Trophoblast cell (in vitro differentiated cells and primary cell): ENCODE measurements at regions not wholly inside any gene's neighbourhood (a gene's known extent, or its start where the extent isn't known, plus 50 kb on each side); places are given as distances from the start of the nearest gene placed in this dataset.

ENCODE experiments used
- DNase-seq, 2 donors: peaks; one replicate each; pipeline ENCODE4 v3.0.0-alpha.2; 2016
- H2AFZ ChIP-seq: 2 replicates; pipeline ENCODE4 v1.6.1; 2013; ENCODE audit warnings: low read length, moderate library complexity, mild to moderate bottlenecking; ENCODE audit not compliant: insufficient read depth, poor library complexity
- H2AK5ac ChIP-seq: 2 replicates; pipeline ENCODE4 v1.6.1; 2013; ENCODE audit warnings: mild to moderate bottlenecking, low read length
- H2BK120ac ChIP-seq: 2 replicates; pipeline ENCODE4 v1.6.1; 2013; ENCODE audit warnings: low read length, mild to moderate bottlenecking, moderate library complexity; ENCODE audit not compliant: insufficient read depth, poor library complexity
- H2BK12ac ChIP-seq: 2 replicates; pipeline ENCODE4 v1.6.1; 2013; ENCODE audit warnings: mild to moderate bottlenecking, low read length, moderate library complexity
- H2BK5ac ChIP-seq: 2 replicates; pipeline ENCODE4 v1.6.1; 2013; ENCODE audit warnings: low read length, low read depth, moderate library complexity, mild to moderate bottlenecking; ENCODE audit not compliant: poor library complexity
- H3K14ac ChIP-seq: 2 replicates; pipeline ENCODE4 v1.6.1; 2013; ENCODE audit warnings: mild to moderate bottlenecking, low read length
- H3K18ac ChIP-seq: 2 replicates; pipeline ENCODE4 v1.6.1; 2013; ENCODE audit warnings: mild to moderate bottlenecking, low read length
- H3K23ac ChIP-seq: 2 replicates; pipeline ENCODE4 v1.6.1; 2013; ENCODE audit warnings: low read length
- H3K27ac ChIP-seq: 2 replicates; pipeline ENCODE4 v1.5.1; 2013; ENCODE audit warnings: low read depth, mild to moderate bottlenecking, inconsistent platforms, low read length, moderate library complexity
- H3K27me3 ChIP-seq: 2 replicates; pipeline ENCODE4 v1.6.1; 2013; ENCODE audit warnings: inconsistent platforms, mild to moderate bottlenecking, low read length, moderate library complexity; ENCODE audit not compliant: insufficient read depth
- H3K36me3 ChIP-seq, 2 experiments: 1 replicate in 1 of 2; 2 replicates in 1 of 2; pipeline ENCODE4 v1.6.1; 2013; ENCODE audit warnings: low read length in 2 of 2, mild to moderate bottlenecking in 2 of 2, moderate library complexity in 1 of 2; ENCODE audit not compliant: insufficient read depth in 2 of 2, control insufficient read depth in 1 of 2
- H3K4ac ChIP-seq: 2 replicates; pipeline ENCODE4 v1.6.1; 2013; ENCODE audit warnings: low read depth, mild to moderate bottlenecking, low read length, moderate library complexity
- H3K4me1 ChIP-seq, 2 experiments: 1 replicate in 1 of 2; 2 replicates in 1 of 2; pipeline ENCODE4 v1.6.1; 2013; ENCODE audit warnings: low read length in 2 of 2, mild to moderate bottlenecking in 2 of 2, moderate library complexity in 1 of 2; ENCODE audit not compliant: insufficient read depth in 2 of 2, control insufficient read depth in 1 of 2
- H3K4me2 ChIP-seq: 2 replicates; pipeline ENCODE4 v1.6.1; 2013; ENCODE audit warnings: inconsistent platforms, mild to moderate bottlenecking, low read length, moderate library complexity
- H3K4me3 ChIP-seq: 2 replicates; pipeline ENCODE4 v1.5.1; 2013; ENCODE audit warnings: mild to moderate bottlenecking, low read depth, low read length, inconsistent platforms
- H3K79me1 ChIP-seq: one replicate; pipeline ENCODE4 v1.6.1; 2013; ENCODE audit warnings: low read length
- H3K79me2 ChIP-seq: 2 replicates; pipeline ENCODE4 v1.6.1; 2013; ENCODE audit warnings: low read length, mild to moderate bottlenecking; ENCODE audit not compliant: control insufficient read depth, insufficient read depth, poor library complexity
- H3K9ac ChIP-seq: 2 replicates; pipeline ENCODE4 v1.6.1; 2013; ENCODE audit warnings: mild to moderate bottlenecking, low read length
- H3K9me3 ChIP-seq: 2 replicates; pipeline ENCODE4 v1.6.1; 2013; ENCODE audit warnings: low read depth, mild to moderate bottlenecking, control low read depth, inconsistent platforms, low read length; ENCODE audit not compliant: insufficient read depth
- H4K12ac ChIP-seq: 2 replicates; pipeline ENCODE4 v1.6.1; 2013; ENCODE audit warnings: low read depth, mild to moderate bottlenecking, low read length, moderate library complexity
- H4K8ac ChIP-seq: 2 replicates; pipeline ENCODE4 v1.6.1; 2013; ENCODE audit warnings: low read depth, mild to moderate bottlenecking, low read length, moderate library complexity
- H4K91ac ChIP-seq: one replicate; pipeline ENCODE4 v1.6.1; 2013; ENCODE audit warnings: low read depth, mild to moderate bottlenecking, low read length, moderate library complexity
- WGBS: extraction: QIAGEN DNeasy Blood & Tissue Kit; methylation state at CpG from one replicate; pipeline ENCODE4 v1.1.7; 2013; ENCODE audit warnings: missing lambda C conversion rate; ENCODE audit not compliant: insufficient read length, insufficient coverage; ENCODE audit errors: extremely low coverage; 5-methylcytosine and 5-hydroxymethylcytosine counted together

GRCh38 chr11:101331411-101331810, 201.8 kb upstream of the PGR start:
- Histone ChIP-seq H2BK120ac (no peak overlapping the region), H3K4me3 (no peak overlapping the region), H3K14ac (no peak overlapping the region), H2BK12ac (no peak overlapping the region), H3K79me2 (no peaks in the 10 kb centered on the region), H2BK5ac (no peak overlapping the region), H4K8ac (no peak overlapping the region), H3K79me1 (no peaks in the 10 kb centered on the region), H3K9ac (no peak overlapping the region), H3K23ac (no peak overlapping the region), H3K27ac (no peak overlapping the region), H4K12ac (no peak overlapping the region), H2AFZ (no peak overlapping the region), H3K27me3 (no peaks in the 10 kb centered on the region), H3K18ac (no peak overlapping the region), H3K4me2 (no peak overlapping the region), H3K4me1 (no peaks in the 10 kb centered on the region), H4K91ac (no peak overlapping the region), H3K36me3 (no peaks in the 10 kb centered on the region), H2AK5ac (no peak overlapping the region), H3K9me3 (peaks cover 1% of the 10 kb centered on the region), H3K4ac (no peak overlapping the region)
- WGBS: no CpG with 5 or more reads among the region's 4 CpGs
- no peak for DNase-seq

GRCh38 chr11:101327908-101328307, 198.3 kb upstream of the PGR start:
- peak in 1 of 2 donors; percentile 58 for DNase-seq
- Histone ChIP-seq H3K14ac (no peak overlapping the region), H3K18ac (no peak overlapping the region), H4K91ac (no peak overlapping the region), H3K23ac (no peak overlapping the region), H3K79me1 (no peaks in the 10 kb centered on the region), H3K36me3 (no peaks in the 10 kb centered on the region), H2AFZ (no peak overlapping the region), H2BK12ac (no peak overlapping the region), H3K9me3 (peaks cover 1% of the 10 kb centered on the region), H3K27me3 (no peaks in the 10 kb centered on the region), H3K4me3 (no peak overlapping the region), H3K27ac (no peak overlapping the region), H2BK5ac (no peak overlapping the region), H3K4me1 (no peaks in the 10 kb centered on the region), H4K12ac (no peak overlapping the region), H3K79me2 (no peaks in the 10 kb centered on the region), H3K4ac (no peak overlapping the region), H4K8ac (no peak overlapping the region), H3K9ac (no peak overlapping the region), H2AK5ac (no peak overlapping the region), H3K4me2 (no peak overlapping the region), H2BK120ac (no peak overlapping the region)
- WGBS: no CpG with 5 or more reads among the region's 3 CpGs

- Histone ChIP-seq H3K79me2 (no peaks in the 10 kb centered on the region), H4K91ac (no peak overlapping the region), H2BK120ac (no peak overlapping the region), H3K14ac (no peak overlapping the region), H3K4me3 (no peak overlapping the region), H3K23ac (no peak overlapping the region), H3K9ac (no peak overlapping the region), H4K12ac (no peak overlapping the region), H2AK5ac (no peak overlapping the region), H2BK5ac (no peak overlapping the region), H3K4ac (no peak overlapping the region), H3K36me3 (no peaks in the 10 kb centered on the region), H2AFZ (no peak overlapping the region), H3K18ac (no peak overlapping the region), H4K8ac (no peak overlapping the region), H3K9me3 (peaks cover 1% of the 10 kb centered on the region), H3K79me1 (no peaks in the 10 kb centered on the region), H2BK12ac (no peak overlapping the region), H3K27me3 (no peaks in the 10 kb centered on the region), H3K27ac (no peak overlapping the region), H3K4me1 (no peaks in the 10 kb centered on the region), H3K4me2 (no peak overlapping the region)
- no peak for DNase-seq
Measured at GRCh38 chr11:101326141-101326540, 196.5 kb upstream of the PGR start.

- no peak overlapping the region for H3K18ac ChIP-seq
- H2AK5ac ChIP-seq: no peak overlapping the region
- H4K12ac ChIP-seq: no peak overlapping the region
- no peak overlapping the region for H3K4me2 ChIP-seq
- H3K14ac ChIP-seq: no peak overlapping the region
- H2BK12ac ChIP-seq: no peak overlapping the region
- DNase-seq: no peak
- H3K9me3 ChIP-seq: no peaks in the 10 kb centered on the region
- H2AFZ ChIP-seq: no peak overlapping the region
- H3K79me2 ChIP-seq: no peaks in the 10 kb centered on the region
- no peak overlapping the region for H4K8ac ChIP-seq
- no peak overlapping the region for H3K27ac ChIP-seq
- no peak overlapping the region for H3K4ac ChIP-seq
- H2BK5ac ChIP-seq: no peak overlapping the region
- WGBS: no CpG with 5 or more reads among the region's 2 CpGs
- no peak overlapping the region for H3K23ac ChIP-seq
- H2BK120ac ChIP-seq: no peak overlapping the region
- H3K4me3 ChIP-seq: no peak overlapping the region
- H3K79me1 ChIP-seq: no peaks in the 10 kb centered on the region
- H3K27me3 ChIP-seq: no peaks in the 10 kb centered on the region
- no peaks in the 10 kb centered on the region for H3K36me3 ChIP-seq
- H3K4me1 ChIP-seq: no peaks in the 10 kb centered on the region
- H4K91ac ChIP-seq: no peak overlapping the region
- no peak overlapping the region for H3K9ac ChIP-seq
Measured at GRCh38 chr11:101323997-101324396, 194.4 kb upstream of the PGR start.
